Stimulated activated CD4-positive, alpha-beta T cell treated with anti-CD3 and anti-CD28 coated beads, Interleukin-1b, Interleukin-23, amount 100 ng/mL, for 48 hours (primary cell): ENCODE measurements at regions not wholly inside any gene's neighbourhood (a gene's known extent, or its start where the extent isn't known, plus 50 kb on each side); places are given as distances from the start of the nearest gene placed in this dataset.
"Not testable (repeated sequence)": the region's sequence is repeated elsewhere in the genome, so short reads cannot be mapped to it uniquely, and the experiment has no call there.

Source experiments
- DNase-seq: peaks from one replicate; pipeline ENCODE4 v3.0.0-alpha.2; 2020

DNA sequence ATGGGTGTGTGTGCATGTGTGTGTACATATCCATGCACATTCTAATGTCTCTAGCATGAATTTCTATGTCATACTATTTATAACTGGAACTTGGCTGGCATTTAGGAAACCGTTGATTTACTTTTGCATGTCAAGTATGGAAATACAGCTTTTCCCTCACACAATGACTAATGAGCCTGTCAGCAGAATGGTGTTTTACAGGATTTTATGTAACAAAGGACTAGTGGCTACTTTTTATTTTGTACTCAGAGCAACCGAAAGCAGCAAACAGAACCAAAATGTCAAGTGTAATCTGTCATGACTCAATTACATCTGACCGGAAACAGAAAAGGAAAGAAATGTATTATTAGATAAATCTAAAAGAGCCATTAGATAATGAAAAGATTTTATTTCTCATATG is 1911.5 kb upstream of the AGA start:
- DNase-seq: no peak

GRCh38 chr4:179361978-179362486 is 1919.8 kb upstream of the AGA start:
- DNase-seq: no peak

DNA sequence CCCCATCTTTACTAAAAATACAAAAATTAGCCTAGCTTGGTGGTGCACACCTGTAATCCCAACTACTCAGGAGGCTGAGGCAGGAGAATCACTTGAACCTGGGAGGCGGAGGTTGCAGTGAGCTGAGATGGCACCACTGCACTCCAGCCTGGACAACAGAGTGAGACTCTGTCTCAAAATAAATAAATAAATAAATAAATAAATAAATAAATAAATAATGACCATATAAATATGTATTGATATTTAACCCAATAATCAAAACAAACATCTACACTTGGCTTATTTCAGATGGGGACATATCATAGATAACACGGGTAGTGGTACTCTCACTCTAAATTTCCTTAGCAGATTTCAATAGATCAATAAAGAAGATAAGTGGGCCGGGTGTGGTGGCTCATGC is 1923.7 kb upstream of the AGA start:
- not testable (repeated sequence) for DNase-seq

DNA sequence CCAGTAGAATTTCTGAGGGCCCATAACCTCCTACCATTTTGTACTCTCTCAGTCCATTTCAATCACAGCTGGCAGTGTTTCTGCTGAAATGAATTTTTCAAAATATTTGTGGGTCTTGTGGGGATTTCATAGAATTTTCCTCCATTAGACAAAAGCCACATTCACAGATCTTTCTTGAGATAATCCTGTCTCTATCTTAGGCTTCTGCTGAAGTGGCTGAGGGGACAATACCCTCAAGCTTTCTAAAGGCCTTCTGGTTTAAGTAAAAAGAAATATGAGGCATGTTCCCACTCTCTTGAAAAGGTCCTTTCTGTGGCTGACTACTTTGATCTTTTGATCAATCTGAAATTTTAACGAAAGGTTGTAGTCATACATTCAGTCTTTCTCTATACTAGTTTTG is 1930.0 kb upstream of the AGA start:
- DNase-seq: no peak

DNA sequence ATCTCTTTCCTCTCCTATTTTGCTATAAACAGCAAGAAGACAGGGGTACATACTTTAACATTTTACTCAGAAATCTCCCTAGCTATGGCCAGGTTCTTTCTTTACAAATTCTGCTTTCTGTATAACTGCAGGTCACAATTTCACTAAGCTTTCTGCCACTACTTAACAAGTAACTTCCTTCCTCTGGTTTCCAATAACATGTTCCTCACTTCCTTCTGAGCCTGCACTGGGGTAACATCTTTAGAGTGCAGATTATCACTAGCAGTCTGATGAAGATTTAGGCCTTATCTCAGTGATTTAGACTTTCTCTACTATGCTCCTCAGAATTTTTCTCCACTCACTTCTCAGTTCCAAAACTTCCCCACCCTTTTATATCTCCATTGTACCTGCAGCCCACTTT is 1930.5 kb upstream of the AGA start:
- DNase-seq: no peak

GRCh38 chr4:179378847-179379246 is 1936.6 kb upstream of the AGA start:
- DNase-seq: not testable (repeated sequence)

DNA sequence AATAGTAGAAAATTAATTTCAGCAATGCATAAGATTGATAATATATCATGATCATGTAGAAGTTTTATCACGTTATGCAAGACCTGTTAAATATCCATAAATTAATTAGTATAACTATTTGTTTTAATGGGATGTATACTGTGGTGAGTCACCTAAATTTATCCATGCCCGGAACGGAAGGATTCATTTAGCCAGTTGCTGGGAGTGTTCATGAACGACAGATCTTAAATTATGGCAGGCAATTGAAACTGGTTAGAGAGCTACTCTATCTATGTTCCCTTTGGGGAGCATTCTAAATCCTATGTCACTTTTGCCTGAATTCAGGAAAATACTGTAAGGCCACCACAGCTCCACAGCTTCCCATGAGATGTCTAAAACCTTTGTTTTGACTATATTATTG is 1950.5 kb upstream of the AGA start:
- no peak for DNase-seq

GRCh38 chr4:179398414-179398813 is 1956.2 kb upstream of the AGA start:
- no peak for DNase-seq

DNA sequence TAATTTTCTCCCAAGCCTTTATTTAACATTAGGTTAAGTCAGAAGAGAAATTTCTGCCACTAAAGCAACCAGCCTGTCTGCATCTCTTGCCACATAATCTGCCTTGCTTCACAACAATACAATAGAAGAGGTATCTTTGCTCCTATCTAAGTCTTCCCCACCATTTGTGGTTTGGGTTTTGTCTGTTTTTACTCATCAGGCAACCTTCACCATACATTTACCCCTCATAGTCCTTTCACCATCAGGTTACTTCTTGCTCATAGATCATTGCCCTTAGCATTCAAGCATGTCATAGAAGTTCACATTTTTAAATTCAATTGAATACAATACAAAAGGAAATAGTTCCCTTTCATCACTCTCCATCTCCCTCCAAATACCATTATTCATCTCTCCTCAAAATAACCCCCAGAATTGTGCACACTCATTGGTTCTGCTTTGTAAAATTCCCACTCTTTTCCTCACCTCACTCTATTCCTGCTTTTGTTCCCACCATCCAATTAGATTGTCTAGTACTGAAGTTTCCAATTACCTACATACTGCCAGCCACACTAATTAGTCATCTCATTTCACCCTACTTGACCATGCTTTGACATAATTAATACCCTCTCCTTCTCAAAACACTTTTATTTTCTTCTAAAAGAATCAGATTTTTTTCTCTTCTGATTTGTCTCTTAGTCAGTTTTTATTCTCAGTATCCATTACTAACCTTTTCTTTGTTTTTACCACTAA is 1957.0 kb upstream of the AGA start:
- DNase-seq: no peak

DNA sequence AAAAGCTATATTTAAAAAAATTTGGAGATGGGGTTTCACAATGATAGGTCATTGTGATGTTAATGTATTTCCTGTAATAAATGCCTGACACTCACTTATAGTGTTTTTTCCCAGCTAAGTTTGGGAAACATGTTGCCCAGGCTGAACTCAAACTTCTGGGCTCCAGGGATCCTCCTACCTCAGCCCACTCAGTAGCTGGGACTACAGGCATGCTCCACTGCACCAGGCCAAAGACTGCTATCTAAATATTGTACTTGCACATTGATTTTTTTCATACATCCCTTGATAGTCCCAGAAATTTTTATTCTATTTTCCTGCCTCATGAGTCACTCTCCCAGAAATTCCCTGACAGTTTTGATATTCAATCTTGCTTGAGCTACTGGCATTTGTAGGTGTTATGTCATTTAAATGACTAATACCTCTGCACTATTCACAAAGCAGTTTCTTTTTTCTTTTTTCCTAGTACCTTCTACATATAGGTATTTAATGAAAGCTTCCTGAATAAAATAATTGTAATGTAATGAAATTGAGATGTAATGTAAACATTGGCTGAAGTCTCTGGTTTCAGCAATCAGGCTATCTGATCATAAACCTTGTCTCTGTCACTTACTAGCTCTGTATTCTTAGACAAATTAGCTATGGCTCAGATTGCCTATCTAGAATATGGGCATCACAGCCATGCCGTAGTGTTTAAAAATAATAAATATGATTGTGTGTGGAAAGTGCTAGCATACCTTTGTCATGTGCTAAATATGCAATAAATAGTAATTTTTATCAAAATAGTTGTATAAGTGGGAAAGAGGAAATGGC is 1973.0 kb upstream of the AGA start:
- DNase-seq: no peak

GRCh38 chr4:179415847-179416223 is 1973.6 kb upstream of the AGA start:
- no peak for DNase-seq

GRCh38 chr4:179417357-179417756 is 1975.1 kb upstream of the AGA start:
- DNase-seq: no peak

- no peak for DNase-seq
Observed at GRCh38 chr4:179437962-179438361, 1995.7 kb upstream of the AGA start.

- no peak for DNase-seq
Observed at GRCh38 chr4:179441596-179441995, 1999.4 kb upstream of the AGA start.

DNA sequence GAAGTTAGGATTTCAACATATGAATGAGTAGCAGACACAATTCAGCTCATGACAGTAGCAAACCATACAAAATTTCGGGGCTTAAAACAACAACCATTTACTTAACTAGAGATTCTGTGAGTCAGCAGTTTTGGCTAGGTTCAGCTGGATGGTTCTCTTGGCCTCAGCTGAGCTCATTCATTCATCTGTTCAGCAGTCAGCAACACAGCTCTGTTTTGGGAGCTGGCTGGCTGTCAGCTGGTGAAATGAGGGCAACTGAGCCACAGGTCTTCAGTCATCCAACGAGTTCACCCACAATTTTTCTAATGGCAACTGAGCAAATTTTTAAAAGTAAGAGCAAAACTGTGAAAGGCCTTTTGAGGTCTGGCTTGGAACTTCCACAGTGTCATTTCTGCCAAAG is 2005.1 kb upstream of the AGA start:
- DNase-seq: no peak

- DNase-seq: no peak
Observed at GRCh38 chr4:179465131-179465797, 2023.0 kb upstream of the AGA start.

- no peak for DNase-seq
Observed at GRCh38 chr4:179467878-179468277, 2025.6 kb upstream of the AGA start.

GRCh38 chr4:179472164-179472563 is 2029.9 kb upstream of the AGA start:
- no peak for DNase-seq

GRCh38 chr4:179478608-179479007 is 2036.4 kb upstream of the AGA start:
- no peak for DNase-seq

GRCh38 chr4:179485781-179486180 is 2043.5 kb upstream of the AGA start:
- DNase-seq: no peak

DNA sequence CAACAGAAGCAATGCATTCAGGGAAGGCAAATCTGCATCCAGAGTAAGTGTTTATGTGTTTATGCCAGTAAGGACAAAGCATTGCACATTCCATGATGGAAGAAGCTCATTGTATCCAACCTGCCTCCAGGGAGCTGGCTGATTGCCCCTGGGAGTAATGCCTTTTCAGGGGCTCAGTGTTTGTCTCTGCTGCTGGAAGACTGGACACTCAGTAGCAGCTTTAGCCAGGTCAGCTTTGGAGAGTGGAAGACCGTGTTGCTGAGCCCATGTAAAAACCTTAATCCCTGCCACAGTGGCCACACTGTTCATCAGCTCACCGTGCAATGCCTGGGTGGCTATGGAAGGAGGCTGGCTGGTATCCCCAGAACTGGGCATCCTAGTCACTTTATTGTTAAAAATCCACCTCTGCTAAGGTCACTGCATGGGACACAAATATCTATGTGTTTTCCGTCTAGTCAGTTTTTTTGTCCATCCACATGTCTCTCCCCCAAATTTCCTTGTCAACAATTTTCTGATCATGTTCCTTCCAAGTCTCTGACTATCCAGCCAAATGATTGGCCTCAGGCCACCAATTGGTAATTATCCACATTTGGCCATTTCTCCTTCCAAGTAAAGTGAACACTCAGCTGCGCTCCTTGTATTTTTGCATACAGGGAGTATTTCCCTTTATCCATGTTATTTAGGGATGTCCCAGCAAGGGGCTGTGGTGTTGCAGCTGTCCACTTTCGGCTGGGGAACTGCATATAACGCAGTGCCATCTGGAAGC is 2044.5 kb upstream of the AGA start:
- no peak for DNase-seq

GRCh38 chr4:179492260-179493080 is 2050.2 kb upstream of the AGA start:
- DNase-seq: no peak
